Astrocyte (in vitro differentiated cells and primary cell): ENCODE measurements at regions not wholly inside any gene's neighbourhood (a gene's known extent, or its start where the extent isn't known, plus 50 kb on each side); places are given as distances from the start of the nearest gene placed in this dataset.

Experiments
- CTCF ChIP-seq: IDR thresholded peaks from 2 replicates; pipeline ENCODE4 v1.5.1; 2011; ENCODE audit warnings: low read depth, mild to moderate bottlenecking, inconsistent platforms, low read length, moderate library complexity; ENCODE audit not compliant: insufficient read depth
- EZH2 ChIP-seq: IDR thresholded peaks from 2 replicates; pipeline ENCODE4 v1.6.1; 2012; ENCODE audit warnings: mild to moderate bottlenecking, low read length, inconsistent platforms; ENCODE audit not compliant: insufficient read depth

GRCh38 chr5:168214071-168214470 lies 77.4 kb upstream of the WWC1 start:
- TF ChIP-seq CTCF, result no peak
- no peak for TF ChIP-seq EZH2
